ENCODE measurements at regions not wholly inside any gene's neighbourhood (a gene's known extent, or its start where the extent isn't known, plus 50 kb on each side); places are given as distances from the start of the nearest gene placed in this dataset.

- DNase-seq (ENCODE audit: extremely low read depth, low read depth): no peak
- no peak for TF ChIP-seq CTCF (IDR thresholded peaks at IDR 0.05; ENCODE audit: low read depth, low read length)
Measured at GRCh38 chr12:3336606-3337311, 154.2 kb upstream of the PRMT8 start.

GRCh38 chr12:3337944-3338343, 153.1 kb upstream of the PRMT8 start:
- DNase-seq (ENCODE audit: extremely low read depth, low read depth): no peak
- TF ChIP-seq CTCF (IDR thresholded peaks at IDR 0.05; ENCODE audit: low read depth, low read length): no peak

GRCh38 chr12:3339221-3339620, 151.8 kb upstream of the PRMT8 start:
- no peak for TF ChIP-seq CTCF (IDR thresholded peaks at IDR 0.05; ENCODE audit: low read depth, low read length)
- no peak for DNase-seq (ENCODE audit: extremely low read depth, low read depth)

- no peak for TF ChIP-seq CTCF (IDR thresholded peaks at IDR 0.05; ENCODE audit: low read depth, low read length)
- DNase-seq (ENCODE audit: extremely low read depth, low read depth): no peak
Measured at GRCh38 chr12:3341594-3341993, 149.4 kb upstream of the PRMT8 start.

GRCh38 chr12:3342051-3342450, 149.0 kb upstream of the PRMT8 start:
- TF ChIP-seq CTCF (IDR thresholded peaks at IDR 0.05; ENCODE audit: low read depth, low read length): peak; percentile 58
- DNase-seq (ENCODE audit: extremely low read depth, low read depth): peak; percentile 4

- TF ChIP-seq CTCF (IDR thresholded peaks at IDR 0.05; ENCODE audit: low read depth, low read length): no peak
- DNase-seq (ENCODE audit: extremely low read depth, low read depth): no peak
Measured at GRCh38 chr12:3348055-3348454, 142.9 kb upstream of the PRMT8 start.

GRCh38 chr12:3350432-3350831, 140.6 kb upstream of the PRMT8 start:
- DNase-seq (ENCODE audit: extremely low read depth, low read depth): no peak
- no peak for TF ChIP-seq CTCF (IDR thresholded peaks at IDR 0.05; ENCODE audit: low read depth, low read length)
